ENCODE measurements at regions not wholly inside any gene's neighbourhood (a gene's known extent, or its start where the extent isn't known, plus 50 kb on each side); places are given as distances from the start of the nearest gene placed in this dataset.
"Not testable (repeated sequence)": the region's sequence is repeated elsewhere in the genome, so short reads cannot be mapped to it uniquely, and the experiment has no call there.

- TF ChIP-seq, protein P1, sequence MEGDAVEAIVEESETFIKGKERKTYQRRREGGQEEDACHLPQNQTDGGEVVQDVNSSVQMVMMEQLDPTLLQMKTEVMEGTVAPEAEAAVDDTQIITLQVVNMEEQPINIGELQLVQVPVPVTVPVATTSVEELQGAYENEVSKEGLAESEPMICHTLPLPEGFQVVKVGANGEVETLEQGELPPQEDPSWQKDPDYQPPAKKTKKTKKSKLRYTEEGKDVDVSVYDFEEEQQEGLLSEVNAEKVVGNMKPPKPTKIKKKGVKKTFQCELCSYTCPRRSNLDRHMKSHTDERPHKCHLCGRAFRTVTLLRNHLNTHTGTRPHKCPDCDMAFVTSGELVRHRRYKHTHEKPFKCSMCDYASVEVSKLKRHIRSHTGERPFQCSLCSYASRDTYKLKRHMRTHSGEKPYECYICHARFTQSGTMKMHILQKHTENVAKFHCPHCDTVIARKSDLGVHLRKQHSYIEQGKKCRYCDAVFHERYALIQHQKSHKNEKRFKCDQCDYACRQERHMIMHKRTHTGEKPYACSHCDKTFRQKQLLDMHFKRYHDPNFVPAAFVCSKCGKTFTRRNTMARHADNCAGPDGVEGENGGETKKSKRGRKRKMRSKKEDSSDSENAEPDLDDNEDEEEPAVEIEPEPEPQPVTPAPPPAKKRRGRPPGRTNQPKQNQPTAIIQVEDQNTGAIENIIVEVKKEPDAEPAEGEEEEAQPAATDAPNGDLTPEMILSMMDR (IDR thresholded peaks at IDR 0.05; ENCODE audit: poor library complexity, severe bottlenecking): no peak
- Histone ChIP-seq H3K9me3 (ENCODE audit: severe bottlenecking) (no peaks in the 10 kb centered on the region), H3K4me1 (ENCODE audit: insufficient read depth, poor library complexity, severe bottlenecking) (no peaks in the 10 kb centered on the region), H3K27me3 (ENCODE audit: insufficient read depth, poor library complexity, severe bottlenecking) (no peaks in the 10 kb centered on the region), H3K4me3 (ENCODE audit: severe bottlenecking) (no peak overlapping the region), H3K27ac (ENCODE audit: poor library complexity, severe bottlenecking) (no peak overlapping the region), H3K36me3 (ENCODE audit: low read depth) (no peaks in the 10 kb centered on the region)
- ATAC-seq (ENCODE audit: low read depth) (no peak), DNase-seq (ENCODE audit: low spot score) (no peak)
Measured at GRCh38 chr4:38416450-38417014, 247.5 kb upstream of the KLF3 start.

- H3K4me1 ChIP-seq (ENCODE audit: insufficient read depth, poor library complexity, severe bottlenecking); H3K9me3 ChIP-seq (ENCODE audit: severe bottlenecking); H3K36me3 ChIP-seq (ENCODE audit: low read depth); H3K27ac ChIP-seq (ENCODE audit: poor library complexity, severe bottlenecking); H3K4me3 ChIP-seq (ENCODE audit: severe bottlenecking); H3K27me3 ChIP-seq (ENCODE audit: insufficient read depth, poor library complexity, severe bottlenecking); ATAC-seq (ENCODE audit: low read depth); DNase-seq (ENCODE audit: low spot score): not testable (repeated sequence)
Measured at GRCh38 chr4:38420254-38420653, 243.7 kb upstream of the KLF3 start.

DNA sequence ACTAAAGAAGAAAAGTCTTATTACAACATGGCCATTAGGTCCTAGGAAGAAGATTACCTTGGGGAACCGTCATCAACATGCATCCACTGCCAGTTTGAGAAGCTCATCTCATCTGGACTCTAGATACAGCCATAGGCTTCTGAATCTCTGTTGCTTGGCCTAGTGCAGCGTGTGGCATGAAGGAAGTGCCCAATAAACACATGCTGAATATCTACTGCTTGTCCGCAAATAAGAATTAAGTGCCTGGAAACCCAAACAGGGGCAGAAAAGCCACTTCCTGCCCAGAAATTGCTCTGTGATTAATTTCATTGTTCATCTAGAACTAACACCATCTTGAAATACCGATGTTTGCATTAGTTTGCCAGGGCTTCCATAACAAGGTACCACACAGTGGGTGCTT lies 241.1 kb upstream of the KLF3 start:
- DNase-seq (ENCODE audit: low spot score): no peak
- TF ChIP-seq, protein P1 (IDR thresholded peaks at IDR 0.05; ENCODE audit: poor library complexity, severe bottlenecking): no peak
- Histone ChIP-seq H3K4me1 (ENCODE audit: insufficient read depth, poor library complexity, severe bottlenecking) (no peaks in the 10 kb centered on the region), H3K27me3 (ENCODE audit: insufficient read depth, poor library complexity, severe bottlenecking) (no peaks in the 10 kb centered on the region), H3K27ac (ENCODE audit: poor library complexity, severe bottlenecking) (no peak overlapping the region), H3K36me3 (ENCODE audit: low read depth) (no peaks in the 10 kb centered on the region), H3K4me3 (ENCODE audit: severe bottlenecking) (no peak overlapping the region), H3K9me3 (ENCODE audit: severe bottlenecking) (no peaks in the 10 kb centered on the region)
- no peak for ATAC-seq (ENCODE audit: low read depth)

DNA sequence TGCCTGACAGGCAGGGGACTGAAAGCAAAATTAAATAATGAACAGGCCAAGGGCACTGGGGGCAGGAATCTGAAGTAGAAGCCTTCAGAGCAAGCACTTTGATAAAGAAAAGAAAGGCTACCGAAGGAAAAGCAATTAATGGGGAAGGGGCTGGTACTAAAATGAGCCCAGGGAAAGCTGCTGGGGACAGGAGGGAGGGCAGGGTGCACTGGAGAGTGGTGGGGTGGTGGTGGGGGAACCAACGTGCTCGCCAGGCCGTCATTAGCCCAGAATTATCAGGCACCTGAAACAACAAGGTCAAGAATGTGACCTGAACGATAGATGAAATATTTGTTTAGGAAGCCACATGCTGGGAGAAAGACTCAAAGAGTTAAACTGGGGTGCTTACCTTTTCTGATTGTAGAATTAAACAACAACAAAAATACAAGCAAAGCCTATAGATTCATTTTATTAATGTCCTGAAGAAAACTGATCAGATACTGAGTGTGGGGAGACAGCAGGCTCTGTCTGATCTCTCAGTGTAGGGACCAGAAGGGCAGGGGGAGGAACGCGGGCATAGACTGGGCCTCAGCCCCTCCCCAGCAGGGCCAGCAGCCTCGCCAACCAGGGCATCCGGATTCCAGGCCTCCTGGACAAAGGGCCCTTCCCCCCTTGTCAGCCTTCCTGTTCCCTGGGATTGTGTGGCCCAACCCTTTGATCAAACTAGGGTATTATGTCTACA lies 239.7 kb upstream of the KLF3 start:
- Histone ChIP-seq H3K27me3 (ENCODE audit: insufficient read depth, poor library complexity, severe bottlenecking) (peaks cover 4% of the 10 kb centered on the region), H3K4me1 (ENCODE audit: insufficient read depth, poor library complexity, severe bottlenecking) (no peaks in the 10 kb centered on the region), H3K36me3 (ENCODE audit: low read depth) (no peaks in the 10 kb centered on the region), H3K4me3 (ENCODE audit: severe bottlenecking) (no peak overlapping the region), H3K27ac (ENCODE audit: poor library complexity, severe bottlenecking) (no peak overlapping the region), H3K9me3 (ENCODE audit: severe bottlenecking) (no peaks in the 10 kb centered on the region)
- DNase-seq (ENCODE audit: low spot score) (no peak), ATAC-seq (ENCODE audit: low read depth) (no peak)
- TF ChIP-seq, protein P1 (IDR thresholded peaks at IDR 0.05; ENCODE audit: poor library complexity, severe bottlenecking): no peak

DNA sequence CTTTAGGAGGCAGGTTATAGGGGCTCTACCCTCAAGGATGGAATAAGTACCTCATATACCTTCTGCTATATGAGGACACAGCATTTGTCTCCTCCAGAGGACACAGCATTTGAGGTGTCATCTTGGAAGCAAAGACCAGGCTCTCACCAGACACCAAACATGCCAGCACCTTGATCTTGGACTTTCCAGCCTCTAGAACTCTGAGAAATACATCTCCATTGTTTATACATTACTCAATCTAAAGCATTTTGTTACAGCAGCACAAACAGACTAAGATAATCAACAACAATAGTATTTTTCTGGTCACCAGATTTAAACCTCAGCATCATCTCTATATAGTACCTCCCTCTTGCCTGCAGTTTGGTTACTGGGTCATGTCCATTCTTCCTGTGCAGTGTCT lies 237.5 kb upstream of the KLF3 start:
- TF ChIP-seq, protein P1 (IDR thresholded peaks at IDR 0.05; ENCODE audit: poor library complexity, severe bottlenecking): no peak
- H3K27ac ChIP-seq (ENCODE audit: poor library complexity, severe bottlenecking): no peak overlapping the region
- H3K4me3 ChIP-seq (ENCODE audit: severe bottlenecking): no peak overlapping the region
- H3K27me3 ChIP-seq (ENCODE audit: insufficient read depth, poor library complexity, severe bottlenecking): peaks cover 4% of the 10 kb centered on the region
- DNase-seq (ENCODE audit: low spot score): no peak
- H3K36me3 ChIP-seq (ENCODE audit: low read depth): no peaks in the 10 kb centered on the region
- H3K9me3 ChIP-seq (ENCODE audit: severe bottlenecking): no peaks in the 10 kb centered on the region
- H3K4me1 ChIP-seq (ENCODE audit: insufficient read depth, poor library complexity, severe bottlenecking): no peaks in the 10 kb centered on the region
- no peak for ATAC-seq (ENCODE audit: low read depth)

Data from RWPE2 (cell line).